ENCODE measurements at regions not wholly inside any gene's neighbourhood (a gene's known extent, or its start where the extent isn't known, plus 50 kb on each side); places are given as distances from the start of the nearest gene placed in this dataset.

- TF ChIP-seq POLR2A (IDR thresholded peaks at IDR 0.05) (no peak), CTCF (IDR thresholded peaks at IDR 0.05) (no peak)
Observed at GRCh38 chr11:119787074-119787461, 58.1 kb upstream of the NECTIN1 start.
